HepG2 (cell line): ENCODE measurements at regions not wholly inside any gene's neighbourhood (a gene's known extent, or its start where the extent isn't known, plus 50 kb on each side); places are given as distances from the start of the nearest gene placed in this dataset.
A peak's percentile ranks its signal among the peaks of the same experiment; 100 is the strongest.

Source experiments
- ASH2L ChIP-seq: fragments of 300-600, 200-600 bp; sonication (generic); IDR thresholded peaks from 2 replicates; pipeline ENCODE4 v1.7.0; 2017; ENCODE audit warnings: low read depth, mild to moderate bottlenecking, moderate library complexity, mixed read lengths, low read length; ENCODE audit not compliant: insufficient read length
- HHEX ChIP-seq: IDR thresholded peaks from 2 replicates; pipeline ENCODE4 v1.6.1; 2016; ENCODE audit warnings: control low read depth
- HMG20A ChIP-seq: IDR thresholded peaks from 2 replicates; pipeline ENCODE4 v1.6.1; 2016; ENCODE audit warnings: borderline replicate concordance
- HNF1A ChIP-seq, 2 experiments: sonication (generic) in 1 of 2; formaldehyde crosslinking in 1 of 2; IDR thresholded peaks; 2 replicates each; pipeline versions ENCODE4 v1.4.0 to v1.6.1; 2016 to 2020; ENCODE audit warnings: borderline replicate concordance in 1 of 2, low read depth in 1 of 2, mild to moderate bottlenecking in 1 of 2, missing genetic modification reagents in 1 of 2
- KMT2B ChIP-seq: IDR thresholded peaks from 2 replicates; pipeline ENCODE4 v1.6.1; 2016; ENCODE audit warnings: missing genetic modification reagents, missing compliant biosample characterization
- MEIS2 ChIP-seq: sonication (generic); formaldehyde crosslinking; IDR thresholded peaks from 2 replicates; pipeline ENCODE4 v1.9.0; 2021; ENCODE audit warnings: mild to moderate bottlenecking, missing genetic modification reagents
- NRL ChIP-seq: sonication (generic); formaldehyde crosslinking; IDR thresholded peaks from 2 replicates; pipeline ENCODE4 v1.5.0; 2020; ENCODE audit warnings: missing genetic modification reagents, mild to moderate bottlenecking, moderate library complexity, borderline replicate concordance
- POLR2G ChIP-seq: fragments of 200-400 bp; formaldehyde crosslinking; IDR thresholded peaks from 2 replicates; pipeline ENCODE4 v1.6.1; 2018; ENCODE audit warnings: mild to moderate bottlenecking, low read depth, low read length, moderate library complexity
- PRPF4 ChIP-seq: fragments of 200-400 bp; formaldehyde crosslinking; IDR thresholded peaks from 2 replicates; pipeline ENCODE4 v1.6.1; 2016; ENCODE audit warnings: low read length, low read depth; ENCODE audit not compliant: poor library complexity, severe bottlenecking
- SMC3 ChIP-seq: IDR thresholded peaks from 2 replicates; pipeline ENCODE4 v1.6.1; 2011; ENCODE audit warnings: low read length, improper control_type of control experiment
- SP4 ChIP-seq: sonication (generic); formaldehyde crosslinking; IDR thresholded peaks from 2 replicates; pipeline ENCODE4 v1.8.1; 2023; ENCODE audit warnings: mild to moderate bottlenecking, missing genetic modification reagents
- XRCC5 ChIP-seq: fragments of 200-400 bp; formaldehyde crosslinking; optimal IDR thresholded peaks from 2 replicates; pipeline ENCODE3; 2017; ENCODE audit warnings: mild to moderate bottlenecking, low read length
- ZKSCAN1 ChIP-seq: fragments of 150-350 bp; IDR thresholded peaks from 2 replicates; pipeline ENCODE4 v1.6.1; 2014; ENCODE audit warnings: low read length
- ZNF256 ChIP-seq: sonication (generic); formaldehyde crosslinking; conservative IDR thresholded peaks from 2 replicates; pipeline ENCODE4 v1.4.0; 2020; ENCODE audit warnings: missing genetic modification reagents
- ZNF292 ChIP-seq: sonication (generic); formaldehyde crosslinking; IDR thresholded peaks from 2 replicates; pipeline ENCODE4 v1.8.1; 2022; ENCODE audit warnings: mild to moderate bottlenecking, low read depth, missing genetic modification reagents, borderline replicate concordance
- ZNF329 ChIP-seq: sonication (generic); formaldehyde crosslinking; IDR thresholded peaks from 2 replicates; pipeline ENCODE4 v1.9.0; 2021; ENCODE audit warnings: low read depth, mild to moderate bottlenecking, missing genetic modification reagents
- ZNF510 ChIP-seq: sonication (generic); formaldehyde crosslinking; IDR thresholded peaks from 2 replicates; pipeline ENCODE4 v1.4.0; 2020; ENCODE audit warnings: low read depth, mild to moderate bottlenecking, missing genetic modification reagents
- ZNF780A ChIP-seq: sonication (generic); formaldehyde crosslinking; IDR thresholded peaks from 2 replicates; pipeline ENCODE4 v1.8.0; 2022; ENCODE audit warnings: mild to moderate bottlenecking, missing genetic modification reagents, moderate library complexity
- ZNF891 ChIP-seq: sonication (generic); formaldehyde crosslinking; IDR thresholded peaks from 2 replicates; pipeline ENCODE4 v1.5.0; 2020; ENCODE audit warnings: mild to moderate bottlenecking, missing genetic modification reagents
- TF ChIP-seq, protein P1 (sequence below): sonication (generic); formaldehyde crosslinking; IDR thresholded peaks from 2 replicates; pipeline ENCODE4 v1.5.1; 2020; ENCODE audit warnings: mild to moderate bottlenecking, missing genetic modification reagents, moderate library complexity
- TF ChIP-seq, protein P2 (sequence below): sonication (generic); formaldehyde crosslinking; IDR thresholded peaks from 2 replicates; pipeline ENCODE4 v1.9.0; 2022; ENCODE audit warnings: low read depth, missing genetic modification reagents

DNA sequence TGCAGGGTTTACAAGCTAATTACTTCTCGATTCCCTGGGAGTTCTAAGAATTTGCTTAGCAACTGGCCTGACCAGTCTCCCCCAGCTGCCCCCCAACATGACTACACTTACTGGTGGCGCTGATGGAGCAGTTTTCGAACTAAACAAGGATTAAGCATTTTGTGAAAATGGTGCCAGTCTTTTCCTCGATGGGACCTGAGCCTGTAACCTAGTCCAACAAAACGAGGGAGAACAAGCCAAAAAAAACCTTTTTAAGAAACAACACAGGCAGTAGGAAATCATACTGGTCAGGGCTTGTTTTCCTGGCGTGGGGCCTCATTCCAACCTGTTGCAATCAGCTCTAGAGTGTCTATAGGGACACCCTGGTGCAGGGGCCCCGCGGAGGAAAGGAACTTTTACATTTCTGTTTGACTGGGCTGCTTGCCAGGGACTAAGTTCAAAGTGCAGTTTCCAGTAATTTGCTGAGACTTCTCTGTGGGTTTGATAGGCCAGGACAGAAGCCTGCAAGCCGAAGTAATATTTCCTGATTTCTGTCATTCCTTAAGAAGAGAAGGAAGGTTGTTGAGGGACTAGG, 158.7 kb downstream of the SPRY1 start (continued):
- TF ChIP-seq, protein P1, sequence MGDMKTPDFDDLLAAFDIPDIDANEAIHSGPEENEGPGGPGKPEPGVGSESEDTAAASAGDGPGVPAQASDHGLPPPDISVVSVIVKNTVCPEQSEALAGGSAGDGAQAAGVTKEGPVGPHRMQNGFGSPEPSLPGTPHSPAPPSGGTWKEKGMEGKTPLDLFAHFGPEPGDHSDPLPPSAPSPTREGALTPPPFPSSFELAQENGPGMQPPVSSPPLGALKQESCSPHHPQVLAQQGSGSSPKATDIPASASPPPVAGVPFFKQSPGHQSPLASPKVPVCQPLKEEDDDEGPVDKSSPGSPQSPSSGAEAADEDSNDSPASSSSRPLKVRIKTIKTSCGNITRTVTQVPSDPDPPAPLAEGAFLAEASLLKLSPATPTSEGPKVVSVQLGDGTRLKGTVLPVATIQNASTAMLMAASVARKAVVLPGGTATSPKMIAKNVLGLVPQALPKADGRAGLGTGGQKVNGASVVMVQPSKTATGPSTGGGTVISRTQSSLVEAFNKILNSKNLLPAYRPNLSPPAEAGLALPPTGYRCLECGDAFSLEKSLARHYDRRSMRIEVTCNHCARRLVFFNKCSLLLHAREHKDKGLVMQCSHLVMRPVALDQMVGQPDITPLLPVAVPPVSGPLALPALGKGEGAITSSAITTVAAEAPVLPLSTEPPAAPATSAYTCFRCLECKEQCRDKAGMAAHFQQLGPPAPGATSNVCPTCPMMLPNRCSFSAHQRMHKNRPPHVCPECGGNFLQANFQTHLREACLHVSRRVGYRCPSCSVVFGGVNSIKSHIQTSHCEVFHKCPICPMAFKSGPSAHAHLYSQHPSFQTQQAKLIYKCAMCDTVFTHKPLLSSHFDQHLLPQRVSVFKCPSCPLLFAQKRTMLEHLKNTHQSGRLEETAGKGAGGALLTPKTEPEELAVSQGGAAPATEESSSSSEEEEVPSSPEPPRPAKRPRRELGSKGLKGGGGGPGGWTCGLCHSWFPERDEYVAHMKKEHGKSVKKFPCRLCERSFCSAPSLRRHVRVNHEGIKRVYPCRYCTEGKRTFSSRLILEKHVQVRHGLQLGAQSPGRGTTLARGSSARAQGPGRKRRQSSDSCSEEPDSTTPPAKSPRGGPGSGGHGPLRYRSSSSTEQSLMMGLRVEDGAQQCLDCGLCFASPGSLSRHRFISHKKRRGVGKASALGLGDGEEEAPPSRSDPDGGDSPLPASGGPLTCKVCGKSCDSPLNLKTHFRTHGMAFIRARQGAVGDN (CRISPR knock-in tag): no peak
- no peak for TF ChIP-seq PRPF4
- no peak for TF ChIP-seq ZNF891
- TF ChIP-seq ZNF329 (CRISPR knock-in tag): no peak
- TF ChIP-seq ZKSCAN1: no peak
- TF ChIP-seq ZNF292 (CRISPR knock-in tag): peak; percentile 66; the same call in 1 of the 2 replicates
- no peak for TF ChIP-seq ZNF510
- TF ChIP-seq, protein P2, sequence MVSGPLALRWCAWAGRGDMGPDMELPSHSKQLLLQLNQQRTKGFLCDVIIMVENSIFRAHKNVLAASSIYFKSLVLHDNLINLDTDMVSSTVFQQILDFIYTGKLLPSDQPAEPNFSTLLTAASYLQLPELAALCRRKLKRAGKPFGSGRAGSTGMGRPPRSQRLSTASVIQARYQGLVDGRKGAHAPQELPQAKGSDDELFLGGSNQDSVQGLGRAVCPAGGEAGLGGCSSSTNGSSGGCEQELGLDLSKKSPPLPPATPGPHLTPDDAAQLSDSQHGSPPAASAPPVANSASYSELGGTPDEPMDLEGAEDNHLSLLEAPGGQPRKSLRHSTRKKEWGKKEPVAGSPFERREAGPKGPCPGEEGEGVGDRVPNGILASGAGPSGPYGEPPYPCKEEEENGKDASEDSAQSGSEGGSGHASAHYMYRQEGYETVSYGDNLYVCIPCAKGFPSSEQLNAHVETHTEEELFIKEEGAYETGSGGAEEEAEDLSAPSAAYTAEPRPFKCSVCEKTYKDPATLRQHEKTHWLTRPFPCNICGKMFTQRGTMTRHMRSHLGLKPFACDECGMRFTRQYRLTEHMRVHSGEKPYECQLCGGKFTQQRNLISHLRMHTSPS (CRISPR knock-in tag): no peak
- TF ChIP-seq SP4 (CRISPR knock-in tag): no peak
- TF ChIP-seq HHEX (CRISPR knock-in tag): peak; percentile 59; the same call in 1 of the 2 replicates
- peak; percentile 58 for TF ChIP-seq SMC3
- TF ChIP-seq NRL (CRISPR knock-in tag): no peak
- no peak for TF ChIP-seq ZNF780A (CRISPR knock-in tag)
- peak; percentile 67; the same call in 1 of the 2 replicates for TF ChIP-seq POLR2G
- TF ChIP-seq KMT2B (CRISPR knock-in tag): peak; percentile 59; the same call in 1 of the 2 replicates
- peak; percentile 94 for TF ChIP-seq HMG20A
- TF ChIP-seq ASH2L: peak; percentile 98
- TF ChIP-seq MEIS2 (CRISPR knock-in tag): peak; percentile 72
- no peak; the same call in 1 of the 2 replicates for TF ChIP-seq ZNF256 (CRISPR knock-in tag)
- peak; percentile 87 for TF ChIP-seq HNF1A (IDR thresholded peaks at IDR 0.05; ENCODE audit: low read depth)
- TF ChIP-seq HNF1A (CRISPR knock-in tag; IDR thresholded peaks at IDR 0.05; ENCODE audit: borderline replicate concordance): peak; percentile 93
- peak; percentile 32 for TF ChIP-seq XRCC5
